GM12874 (cell line): ENCODE measurements at regions not wholly inside any gene's neighbourhood (a gene's known extent, or its start where the extent isn't known, plus 50 kb on each side); places are given as distances from the start of the nearest gene placed in this dataset.

Experiments used
- CTCF ChIP-seq: IDR thresholded peaks from 2 replicates; pipeline ENCODE4 v1.5.1; 2011; ENCODE audit warnings: low read depth, mild to moderate bottlenecking, control low read depth, low read length, moderate library complexity; ENCODE audit not compliant: insufficient read depth

- no peak for TF ChIP-seq CTCF
These were observed 274.3 kb upstream of the ZNF462 start for GRCh38 chr9:106588626-106589025.

- no peak for TF ChIP-seq CTCF
These were observed 272.0 kb upstream of the ZNF462 start for GRCh38 chr9:106590759-106591505.

- TF ChIP-seq CTCF: no peak
These were observed 269.8 kb upstream of the ZNF462 start for GRCh38 chr9:106593201-106593600.

GRCh38 chr9:106596984-106597383 is 266.0 kb upstream of the ZNF462 start:
- TF ChIP-seq CTCF: no peak

- TF ChIP-seq CTCF: no peak
These were observed 261.9 kb upstream of the ZNF462 start for GRCh38 chr9:106600955-106601560.

GRCh38 chr9:106602344-106602743 is 260.6 kb upstream of the ZNF462 start:
- no peak for TF ChIP-seq CTCF

- TF ChIP-seq CTCF: no peak
These were observed 249.7 kb upstream of the ZNF462 start for GRCh38 chr9:106613250-106613737.
